GM23338 (cell line): ENCODE measurements at regions not wholly inside any gene's neighbourhood (a gene's known extent, or its start where the extent isn't known, plus 50 kb on each side); places are given as distances from the start of the nearest gene placed in this dataset.

Experiments
- CREB1 ChIP-seq: fragments of 250-450 bp; sonication (Bioruptor Pico); IDR thresholded peaks from 2 replicates; pipeline ENCODE4 v1.5.0; 2020; ENCODE audit warnings: low read depth, mild to moderate bottlenecking, moderate library complexity
- JUNB ChIP-seq: IDR thresholded peaks from one replicate; pipeline ENCODE4 v1.6.1; 2016; ENCODE audit warnings: antibody characterized with exemption; ENCODE audit not compliant: unreplicated experiment
- TF ChIP-seq, protein P1 (sequence below), 2 experiments: fragments of 200-600 bp in 1 of 2; sonication (generic) in 1 of 2; conservative IDR thresholded peaks; 2 replicates each; pipeline versions ENCODE4 v1.5.1 to v1.6.1; 2016 to 2017; ENCODE audit warnings: antibody characterized with exemption in 2 of 2, low read depth in 2 of 2, mild to moderate bottlenecking in 2 of 2, moderate library complexity in 1 of 2

GRCh38 chr1:163604896-163605295, 283.1 kb downstream of the NUF2 start:
- TF ChIP-seq, protein P1, sequence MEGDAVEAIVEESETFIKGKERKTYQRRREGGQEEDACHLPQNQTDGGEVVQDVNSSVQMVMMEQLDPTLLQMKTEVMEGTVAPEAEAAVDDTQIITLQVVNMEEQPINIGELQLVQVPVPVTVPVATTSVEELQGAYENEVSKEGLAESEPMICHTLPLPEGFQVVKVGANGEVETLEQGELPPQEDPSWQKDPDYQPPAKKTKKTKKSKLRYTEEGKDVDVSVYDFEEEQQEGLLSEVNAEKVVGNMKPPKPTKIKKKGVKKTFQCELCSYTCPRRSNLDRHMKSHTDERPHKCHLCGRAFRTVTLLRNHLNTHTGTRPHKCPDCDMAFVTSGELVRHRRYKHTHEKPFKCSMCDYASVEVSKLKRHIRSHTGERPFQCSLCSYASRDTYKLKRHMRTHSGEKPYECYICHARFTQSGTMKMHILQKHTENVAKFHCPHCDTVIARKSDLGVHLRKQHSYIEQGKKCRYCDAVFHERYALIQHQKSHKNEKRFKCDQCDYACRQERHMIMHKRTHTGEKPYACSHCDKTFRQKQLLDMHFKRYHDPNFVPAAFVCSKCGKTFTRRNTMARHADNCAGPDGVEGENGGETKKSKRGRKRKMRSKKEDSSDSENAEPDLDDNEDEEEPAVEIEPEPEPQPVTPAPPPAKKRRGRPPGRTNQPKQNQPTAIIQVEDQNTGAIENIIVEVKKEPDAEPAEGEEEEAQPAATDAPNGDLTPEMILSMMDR (conservative IDR thresholded peaks at IDR 0.05; ENCODE audit: low read depth in 2 of 2) = no peak
- no peak for TF ChIP-seq JUNB
- TF ChIP-seq CREB1 = no peak
